ENCODE measurements at regions not wholly inside any gene's neighbourhood (a gene's known extent, or its start where the extent isn't known, plus 50 kb on each side); places are given as distances from the start of the nearest gene placed in this dataset.

GRCh38 chr2:128980475-128980874 is 661.8 kb upstream of the HS6ST1 start:
- DNase-seq (ENCODE audit: low read depth): no peak

- no peak for DNase-seq (ENCODE audit: low read depth)
These were observed 662.7 kb upstream of the HS6ST1 start for GRCh38 chr2:128981353-128981752.

DNA sequence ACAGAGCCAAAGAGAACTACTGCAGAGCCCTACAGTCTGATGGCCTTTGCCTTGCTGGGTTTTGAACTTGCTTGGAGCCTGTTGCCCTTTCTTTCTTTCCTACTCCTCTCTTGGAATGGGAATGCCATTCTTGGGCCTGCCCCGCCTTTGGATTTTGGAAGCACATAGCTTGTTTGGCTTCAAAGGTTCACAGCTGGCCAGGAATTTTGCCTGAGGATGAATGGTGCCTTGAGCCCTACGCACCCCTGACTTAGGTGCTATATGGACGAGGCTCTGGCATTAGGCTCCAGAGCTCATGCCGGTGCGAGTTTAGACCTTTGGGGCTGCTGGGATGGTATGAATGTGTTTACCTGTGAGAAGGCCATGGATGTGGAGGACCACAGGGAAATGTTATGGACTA is 663.3 kb upstream of the HS6ST1 start:
- DNase-seq (ENCODE audit: low read depth): no peak

DNA sequence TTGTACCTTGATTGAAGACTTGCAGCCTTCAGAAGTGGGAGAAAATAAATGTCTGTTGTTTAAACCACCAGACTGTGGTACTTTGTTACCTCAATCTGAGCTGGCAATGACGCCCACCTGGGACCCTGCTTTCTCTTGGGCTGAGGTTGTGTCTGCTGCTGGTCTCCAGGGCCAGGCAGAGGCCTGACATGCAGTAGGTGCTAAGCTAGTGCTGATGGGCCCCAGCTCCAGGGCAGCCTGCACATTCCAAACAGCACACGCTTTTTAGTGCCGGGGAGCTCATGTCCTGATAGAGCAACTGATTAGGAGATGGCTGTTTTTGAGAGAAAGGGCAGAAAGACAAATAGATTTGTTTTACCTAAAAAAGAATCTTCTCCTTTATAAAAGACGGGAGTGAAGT is 664.0 kb upstream of the HS6ST1 start:
- no peak for DNase-seq (ENCODE audit: low read depth)

DNA sequence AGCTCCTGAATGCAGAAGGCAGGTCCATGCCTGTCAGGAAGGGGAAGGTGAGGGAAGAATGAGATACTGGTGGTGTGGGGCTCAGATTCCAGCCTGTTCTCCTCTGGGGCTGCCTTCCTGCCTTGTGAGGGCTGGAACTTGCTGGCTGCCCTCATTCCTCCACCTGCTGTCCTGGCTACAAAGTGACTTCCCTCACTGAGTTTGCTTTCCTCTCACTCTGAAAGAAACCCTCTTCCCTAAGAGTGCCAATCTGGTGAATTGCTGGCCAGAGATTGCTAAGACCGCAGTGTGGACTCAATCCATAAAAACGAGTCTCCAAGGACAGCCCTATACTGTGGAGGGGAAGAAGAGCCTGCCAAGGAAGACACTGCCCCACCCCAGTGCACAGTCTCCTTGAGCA is 664.4 kb upstream of the HS6ST1 start:
- no peak for DNase-seq (ENCODE audit: low read depth)

DNA sequence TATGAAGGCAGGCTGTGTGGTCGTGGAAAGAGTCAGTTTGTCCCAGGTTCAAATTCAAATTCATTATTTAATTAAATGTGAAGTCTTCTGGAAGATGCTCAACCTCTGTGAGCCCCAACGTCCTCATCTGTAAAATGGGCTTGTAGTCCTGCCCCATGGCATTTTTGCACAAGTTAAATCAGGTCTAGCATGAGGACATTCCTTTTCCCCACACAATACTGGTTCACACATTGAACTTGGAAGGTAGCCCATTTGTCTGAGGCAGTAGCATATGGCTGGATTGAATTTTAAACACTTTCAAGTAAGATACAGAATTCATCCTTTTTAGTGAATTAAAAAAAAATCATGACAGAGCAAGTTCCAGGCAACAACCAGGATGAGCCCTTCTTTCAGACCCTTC is 665.4 kb upstream of the HS6ST1 start:
- DNase-seq (ENCODE audit: low read depth): no peak

GRCh38 chr2:128984855-128985254 is 666.2 kb upstream of the HS6ST1 start:
- no peak for DNase-seq (ENCODE audit: low read depth)

DNA sequence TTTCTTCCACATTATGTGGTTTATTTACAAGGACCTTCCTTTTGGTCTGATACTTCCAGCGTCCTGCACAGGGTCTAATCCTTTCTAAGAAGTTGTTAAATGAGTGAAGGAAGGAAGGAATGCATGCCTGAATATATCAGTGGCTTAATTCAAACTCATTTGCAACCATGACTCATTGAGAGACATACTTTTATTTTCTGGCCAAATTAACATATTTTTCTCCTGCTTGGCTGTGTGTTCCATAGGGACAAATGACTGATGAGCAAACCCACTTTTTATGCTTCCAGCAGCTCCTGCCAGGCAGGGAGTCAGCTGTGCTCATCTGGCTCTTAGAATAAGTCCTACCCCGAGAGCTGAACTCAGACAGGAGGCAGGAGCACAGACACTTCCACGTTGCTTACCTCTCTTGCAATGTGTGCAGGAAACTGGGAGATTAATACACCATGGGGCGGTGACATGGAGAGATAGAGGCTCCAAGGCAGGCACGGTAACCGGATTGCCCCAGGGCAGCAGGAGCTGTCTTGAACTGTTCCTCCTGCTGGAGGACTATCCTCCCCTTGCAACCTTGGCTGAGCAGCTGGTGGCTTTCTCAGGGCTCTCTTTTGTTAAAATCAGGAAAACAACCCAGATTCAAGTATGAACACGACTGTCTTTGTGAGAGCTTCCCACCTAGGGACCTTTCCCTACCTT is 667.5 kb upstream of the HS6ST1 start:
- no peak for DNase-seq (ENCODE audit: low read depth)

- DNase-seq (ENCODE audit: low read depth): no peak
These were observed 668.2 kb upstream of the HS6ST1 start for GRCh38 chr2:128986867-128987268.

DNA sequence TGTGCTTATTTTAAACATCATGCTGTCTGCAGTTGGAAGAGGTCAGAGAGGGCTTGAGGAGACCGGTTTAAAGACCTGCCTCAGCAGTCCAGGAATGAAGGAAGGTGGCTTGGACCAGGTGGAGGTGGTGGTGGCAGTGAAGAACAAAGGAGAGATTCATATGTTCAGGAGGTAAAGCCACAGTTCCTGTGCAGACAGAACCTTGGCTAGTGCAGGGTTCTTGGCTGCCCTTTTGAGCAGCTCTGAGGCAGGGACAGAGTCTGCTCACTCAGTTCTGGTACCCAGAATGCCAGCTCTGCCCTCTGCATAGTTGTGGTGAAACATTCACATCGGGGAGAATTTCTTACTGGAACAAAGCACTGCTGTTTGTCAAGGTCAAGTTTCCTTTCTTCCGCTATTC is 669.7 kb upstream of the HS6ST1 start:
- DNase-seq (ENCODE audit: low read depth): no peak

DNA sequence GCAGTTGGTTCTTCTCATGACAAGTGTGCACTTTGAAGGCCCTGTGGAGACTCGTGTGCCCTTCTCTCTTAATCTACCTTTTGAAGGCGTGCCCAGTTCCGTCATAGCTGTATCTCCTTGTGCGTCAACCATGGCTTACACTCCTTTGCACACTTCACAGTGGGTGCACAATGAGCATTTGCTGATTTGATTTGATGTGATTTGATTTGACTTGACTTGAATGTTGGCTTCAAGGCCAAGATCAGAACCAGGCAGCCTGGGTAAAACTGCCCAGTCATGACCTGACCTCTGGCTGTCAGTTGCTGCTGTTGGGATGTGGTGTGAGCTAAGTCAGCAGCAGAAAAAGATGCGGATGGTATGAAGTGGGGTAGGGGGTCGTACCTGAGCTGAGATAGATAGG is 670.3 kb upstream of the HS6ST1 start:
- DNase-seq (ENCODE audit: low read depth): no peak

DNA sequence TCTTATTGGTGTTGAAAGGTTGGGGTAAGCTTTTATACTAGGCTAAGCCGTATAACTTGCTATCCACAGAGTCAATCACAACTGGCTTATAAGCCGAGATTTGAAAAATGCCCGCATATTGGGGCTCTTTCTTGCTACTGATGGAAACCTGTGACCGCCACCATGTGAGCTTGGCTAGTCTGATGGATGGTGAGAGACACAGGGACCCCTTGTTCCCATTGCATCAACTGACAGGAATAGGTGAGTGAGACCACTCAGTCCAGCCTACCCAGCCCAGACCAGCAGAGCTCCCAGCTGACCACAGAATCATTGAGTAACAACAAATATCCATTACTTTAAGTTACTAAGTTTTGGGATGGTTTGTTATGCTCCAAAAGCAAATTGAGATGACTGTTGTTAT is 676.4 kb upstream of the HS6ST1 start:
- DNase-seq (ENCODE audit: low read depth): no peak

DNA sequence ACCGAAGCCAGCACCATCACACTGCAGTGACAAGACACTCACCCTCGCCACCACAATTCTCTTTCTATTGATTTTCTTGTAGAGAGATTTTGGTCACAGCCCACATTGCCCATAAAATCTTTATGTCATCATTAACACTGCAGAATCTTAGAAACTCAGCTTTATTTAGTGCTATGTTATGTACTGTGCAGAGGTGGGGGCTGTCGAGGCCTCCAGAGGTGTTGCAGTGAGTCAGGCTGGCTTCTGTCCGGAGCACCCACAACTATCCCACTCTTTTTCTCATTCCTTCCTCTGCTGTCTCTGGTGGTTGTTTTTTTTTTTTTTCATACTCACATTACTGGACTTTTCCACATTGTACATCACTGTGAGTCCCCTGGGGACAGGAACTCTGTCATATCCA is 677.4 kb upstream of the HS6ST1 start:
- DNase-seq (ENCODE audit: low read depth): no peak

GRCh38 chr2:128997166-128997866 is 678.6 kb upstream of the HS6ST1 start:
- DNase-seq (ENCODE audit: low read depth): no peak

- DNase-seq (ENCODE audit: low read depth): no peak
These were observed 683.3 kb upstream of the HS6ST1 start for GRCh38 chr2:129001926-129002325.

DNA sequence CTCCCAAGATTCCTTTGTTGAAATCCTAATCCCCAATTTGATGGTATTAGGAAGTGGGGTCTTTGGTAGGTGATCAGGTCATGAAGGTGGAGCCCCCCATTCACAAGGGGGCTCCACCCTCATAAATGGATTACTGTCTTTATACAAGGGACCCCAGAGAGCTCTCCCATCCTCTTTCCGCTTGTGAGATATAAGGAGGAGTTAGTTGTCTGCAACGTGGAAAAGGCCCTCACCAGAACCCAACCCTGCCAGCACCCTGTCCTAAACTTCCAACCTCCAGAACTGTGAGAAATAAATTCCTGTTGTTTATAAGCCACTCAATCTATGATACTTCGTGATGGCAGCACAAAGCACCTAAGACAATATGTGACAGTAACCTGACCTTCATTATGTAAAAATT is 684.1 kb upstream of the HS6ST1 start:
- DNase-seq (ENCODE audit: low read depth): no peak

GRCh38 chr2:129004485-129004884 is 685.8 kb upstream of the HS6ST1 start:
- DNase-seq (ENCODE audit: low read depth): no peak

DNA sequence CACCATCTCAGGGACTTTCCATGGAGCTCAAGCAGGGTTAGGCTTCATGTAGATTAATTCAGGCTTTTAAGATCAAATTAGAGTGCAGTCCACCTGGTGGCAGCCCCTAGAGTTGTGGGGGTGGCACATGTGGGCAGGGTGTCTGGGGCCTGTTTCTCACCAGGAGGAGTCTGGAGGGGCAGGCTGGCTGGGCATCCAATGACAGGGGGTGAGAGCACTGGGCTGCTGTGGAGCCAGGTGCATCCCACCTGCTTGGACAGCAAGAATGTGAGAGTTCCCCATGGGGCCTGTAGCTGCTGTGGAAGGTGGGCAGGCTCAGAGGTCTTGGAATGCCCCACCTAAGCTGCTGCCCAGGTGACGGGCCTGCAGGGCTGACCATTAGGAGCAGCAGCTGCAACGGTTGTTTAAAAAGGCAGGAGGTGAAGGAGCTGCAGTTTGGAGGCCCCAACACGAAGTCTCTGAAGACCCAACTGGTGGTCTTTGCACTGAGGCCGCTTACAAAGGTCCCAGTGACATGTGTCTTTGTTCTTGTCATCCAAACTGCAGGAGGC is 686.3 kb upstream of the HS6ST1 start:
- no peak for DNase-seq (ENCODE audit: low read depth)

DNA sequence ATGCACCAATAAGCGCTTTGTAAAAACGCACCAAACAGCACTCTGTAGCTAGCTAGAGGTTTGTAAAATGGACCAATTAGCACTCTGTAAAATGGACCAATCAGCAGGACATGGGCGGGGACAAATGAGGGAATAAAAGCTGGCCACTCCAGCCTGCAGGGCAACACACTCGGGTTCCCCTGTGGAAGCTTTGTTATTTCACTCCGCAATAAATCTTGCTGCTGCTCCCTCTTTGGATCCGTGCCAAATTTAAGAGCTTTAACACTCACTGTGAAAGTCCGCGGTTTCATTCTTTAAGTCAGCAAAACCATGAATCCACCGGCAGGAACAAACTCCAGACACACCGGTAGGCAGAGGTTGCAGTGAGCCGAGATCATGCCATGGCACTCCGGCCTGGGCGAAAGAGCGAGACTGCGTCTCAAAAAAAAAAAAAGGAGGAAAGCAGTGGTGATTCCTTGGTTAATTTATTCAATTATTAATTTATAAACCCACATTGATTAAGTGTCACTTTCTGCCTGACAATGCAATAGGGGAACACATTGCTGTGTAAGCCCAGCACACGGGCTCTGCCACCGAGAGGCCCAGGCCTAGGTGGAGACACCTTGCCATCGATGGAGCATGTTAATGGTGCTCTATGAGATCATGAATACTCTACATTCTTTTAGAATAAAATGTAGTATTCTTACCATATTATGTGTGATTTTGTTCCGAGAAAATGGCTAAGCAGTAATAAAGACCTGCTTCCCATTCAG is 687.6 kb upstream of the HS6ST1 start:
- no peak for DNase-seq (ENCODE audit: low read depth)

- no peak for DNase-seq (ENCODE audit: low read depth)
These were observed 688.2 kb upstream of the HS6ST1 start for GRCh38 chr2:129006901-129007300.

DNA sequence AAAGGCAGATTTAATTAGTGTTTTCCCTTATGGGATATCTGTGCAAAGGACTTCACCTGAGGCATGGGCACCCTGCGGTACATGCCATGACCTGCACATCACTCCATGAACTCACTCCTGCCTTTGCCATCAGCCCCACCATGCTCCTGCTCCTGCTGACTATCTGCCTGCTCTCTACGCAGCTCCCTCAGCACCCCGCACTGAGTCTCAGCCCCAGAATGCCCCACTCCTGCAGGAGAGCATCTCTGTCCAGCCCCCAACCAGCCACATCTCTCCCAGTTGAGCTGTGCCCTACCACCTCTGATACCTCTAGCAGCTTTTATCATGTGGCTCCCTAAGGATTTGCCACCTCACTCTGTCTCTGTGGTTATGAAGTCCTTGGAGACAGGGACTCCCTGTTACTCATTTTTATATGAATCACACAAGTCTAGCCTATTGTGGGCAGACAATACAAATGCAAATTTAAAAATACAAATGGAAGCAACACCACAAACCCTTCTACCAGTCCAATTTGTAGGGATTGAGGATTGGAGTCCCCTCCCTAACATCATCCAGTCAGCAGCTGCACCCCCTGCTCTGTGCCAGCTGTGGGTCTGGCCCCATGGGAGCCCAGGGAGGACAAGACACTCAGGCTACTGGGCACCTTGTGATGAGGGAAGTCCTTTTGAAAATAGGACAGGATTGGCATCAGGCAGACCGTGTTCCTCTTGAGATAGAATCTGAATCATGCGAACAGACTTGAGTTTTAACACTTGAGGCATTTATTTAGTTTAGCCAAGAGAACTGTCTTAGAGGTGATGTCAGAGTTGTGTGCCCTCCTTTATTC is 689.6 kb upstream of the HS6ST1 start:
- no peak for DNase-seq (ENCODE audit: low read depth)

All from non-pigmented ciliary epithelial cell (primary cell).